Brain microvascular endothelial cell (primary cell): ENCODE measurements at regions not wholly inside any gene's neighbourhood (a gene's known extent, or its start where the extent isn't known, plus 50 kb on each side); places are given as distances from the start of the nearest gene placed in this dataset.
A peak's percentile ranks its signal among the peaks of the same experiment; 100 is the strongest.

Experiments
- DNase-seq: peaks from one replicate; pipeline ENCODE4 v3.0.0-alpha.2; 2020
- H3K27ac ChIP-seq: fragments of 250-450 bp; sonication (Bioruptor Pico); 2 replicates; pipeline ENCODE4 v1.5.1; 2020; ENCODE audit warnings: mild to moderate bottlenecking, moderate library complexity
- H3K27me3 ChIP-seq: fragments of 250-450 bp; sonication (Bioruptor Pico); replicated peaks from 2 replicates; pipeline ENCODE4 v1.5.1; 2020; ENCODE audit warnings: mild to moderate bottlenecking
- H3K36me3 ChIP-seq: fragments of 250-450 bp; sonication (Bioruptor Pico); replicated peaks from 2 replicates; pipeline ENCODE4 v1.5.1; 2020; ENCODE audit warnings: mild to moderate bottlenecking
- H3K4me3 ChIP-seq: 2 replicates; pipeline ENCODE4 v1.5.1; 2011; ENCODE audit warnings: low read depth, mild to moderate bottlenecking, control low read depth, low read length, moderate library complexity
- CTCF ChIP-seq: IDR thresholded peaks from 2 replicates; pipeline ENCODE4 v1.5.1; 2011; ENCODE audit warnings: low read depth, mild to moderate bottlenecking, moderate library complexity, low read length, control low read depth, inconsistent platforms; ENCODE audit errors: missing control alignments
- in situ Hi-C: cut with HindIII; loops from 2 replicates; pipeline ENCODE4 v1.10.0; 2017; ENCODE audit warnings: low sequenced_read_pairs, low pct_ligation_motif_present

- no peaks in the 10 kb centered on the region for H3K27me3 ChIP-seq
- H3K4me3 ChIP-seq, result peak overlapping the region; percentile 50
- peak; percentile 71 for DNase-seq
- no peaks in the 10 kb centered on the region for H3K36me3 ChIP-seq
- TF ChIP-seq CTCF, result no peak
- in situ Hi-C loops, result no loop called here
- H3K27ac ChIP-seq, result peak overlapping the region; percentile 49
Observed at GRCh38 chr3:66797889-66798560, 200.1 kb upstream of the KBTBD8 start.

- TF ChIP-seq CTCF, result no peak
- peak; percentile 61 for DNase-seq
Observed at GRCh38 chr3:66800941-66801545, 197.1 kb upstream of the KBTBD8 start.

GRCh38 chr3:66803206-66803605 lies 194.9 kb upstream of the KBTBD8 start:
- H3K36me3 ChIP-seq, result no peaks in the 10 kb centered on the region
- in situ Hi-C loops, result loop anchor here (25.0 kb wide), 1 partner anchor 541 kb away; no protein-coding TSS in a partner anchor
- no peak overlapping the region for H3K27ac ChIP-seq
- no peak for DNase-seq
- peak; percentile 50 for TF ChIP-seq CTCF
- no peak overlapping the region for H3K4me3 ChIP-seq
- H3K27me3 ChIP-seq, result no peaks in the 10 kb centered on the region

More at GRCh38 chr3:66800941-66801545, 197.1 kb upstream of the KBTBD8 start:
- Histone ChIP-seq H3K27ac (no peak overlapping the region), H3K4me3 (no peak overlapping the region), H3K27me3 (no peaks in the 10 kb centered on the region), H3K36me3 (no peaks in the 10 kb centered on the region)
- in situ Hi-C loops, result loop anchor here (25.0 kb wide), 1 partner anchor 539 kb away; no protein-coding TSS in a partner anchor

- TF ChIP-seq CTCF, result no peak
- no peaks in the 10 kb centered on the region for H3K27me3 ChIP-seq
- H3K4me3 ChIP-seq, result no peak overlapping the region
- no peaks in the 10 kb centered on the region for H3K36me3 ChIP-seq
- H3K27ac ChIP-seq, result no peak overlapping the region
- DNase-seq, result no peak
- in situ Hi-C loops, result loop anchor here (25.0 kb wide), 1 partner anchor 542 kb away; no protein-coding TSS in a partner anchor
Observed at GRCh38 chr3:66803721-66804695, 194.1 kb upstream of the KBTBD8 start.

GRCh38 chr3:66808891-66809594 lies 189.1 kb upstream of the KBTBD8 start:
- in situ Hi-C loops, result loop anchor here (25.0 kb wide), 1 partner anchor 547 kb away; no protein-coding TSS in a partner anchor
- H3K27me3 ChIP-seq, result no peaks in the 10 kb centered on the region
- TF ChIP-seq CTCF, result no peak
- DNase-seq, result no peak
- H3K4me3 ChIP-seq, result no peak overlapping the region
- H3K36me3 ChIP-seq, result no peaks in the 10 kb centered on the region
- no peak overlapping the region for H3K27ac ChIP-seq
